SK-N-SH (cell line): ENCODE measurements at regions not wholly inside any gene's neighbourhood (a gene's known extent, or its start where the extent isn't known, plus 50 kb on each side); places are given as distances from the start of the nearest gene placed in this dataset.
"Not testable (repeated sequence)": the region's sequence is repeated elsewhere in the genome, so short reads cannot be mapped to it uniquely, and the experiment has no call there.

Source experiments
- CTCF ChIP-seq: fragments of 200-600 bp; sonication (generic); IDR thresholded peaks from 2 replicates; pipeline ENCODE4 v1.6.1; 2017; ENCODE audit warnings: antibody characterized with exemption, mild to moderate bottlenecking, moderate library complexity
- EP300 ChIP-seq, 2 experiments: IDR thresholded peaks; 2 replicates each; pipeline versions ENCODE4 v1.4.0 to v1.6.1; 2012; ENCODE audit warnings: borderline replicate concordance in 1 of 2, low read depth in 1 of 2, low read length in 1 of 2
- EZH2phosphoT487 ChIP-seq: fragments of 200-600 bp; sonication (generic); IDR thresholded peaks from 2 replicates; pipeline ENCODE4 v1.6.1; 2017; ENCODE audit warnings: low read depth, mixed run types, mild to moderate bottlenecking, antibody characterized with exemption, moderate library complexity, borderline replicate concordance
- FOSL2 ChIP-seq: IDR thresholded peaks from 2 replicates; pipeline ENCODE4 v1.4.0; 2012; ENCODE audit warnings: low read depth, mild to moderate bottlenecking, moderate library complexity, borderline replicate concordance
- MAX ChIP-seq: IDR thresholded peaks from 2 replicates; pipeline ENCODE4 v1.4.0; 2012; ENCODE audit warnings: low read depth
- POLR2AphosphoS5 ChIP-seq: IDR thresholded peaks from 2 replicates; pipeline ENCODE4 v1.6.1; 2012; ENCODE audit warnings: low read depth, low read length
- RFX5 ChIP-seq: IDR thresholded peaks from 2 replicates; pipeline ENCODE4 v1.6.1; 2012; ENCODE audit warnings: mild to moderate bottlenecking, improper control_type of control experiment, low read length
- SIN3A ChIP-seq: IDR thresholded peaks from 2 replicates; pipeline ENCODE4 v1.6.1; 2012; ENCODE audit warnings: low read depth, mild to moderate bottlenecking, low read length, moderate library complexity, borderline replicate concordance
- SMC3 ChIP-seq: IDR thresholded peaks from 2 replicates; pipeline ENCODE4 v1.6.1; 2012; ENCODE audit warnings: low read depth, low read length, improper control_type of control experiment
- TAF1 ChIP-seq: IDR thresholded peaks from 2 replicates; pipeline ENCODE4 v1.6.1; 2012; ENCODE audit warnings: low read depth, mild to moderate bottlenecking, low read length, moderate library complexity, borderline replicate concordance
- TCF12 ChIP-seq: IDR thresholded peaks from 2 replicates; pipeline ENCODE4 v1.4.0; 2012
- TEAD4 ChIP-seq: IDR thresholded peaks from 2 replicates; pipeline ENCODE4 v1.4.0; 2012; ENCODE audit warnings: mild to moderate bottlenecking, borderline replicate concordance; ENCODE audit not compliant: insufficient read depth
- USF2 ChIP-seq: fragments of 150-350 bp; IDR thresholded peaks from 2 replicates; pipeline ENCODE4 v1.6.1; 2017; ENCODE audit warnings: antibody characterized with exemption, low read length, low read depth, borderline replicate concordance

GRCh38 chr4:72213763-72214162 lies 182.0 kb downstream of the NPFFR2 start:
- not testable (repeated sequence) for TF ChIP-seq POLR2AphosphoS5; CTCF; MAX; USF2; FOSL2; RFX5; TAF1; TCF12; SIN3A; EZH2phosphoT487; EP300 (IDR thresholded peaks at IDR 0.05; ENCODE audit: borderline replicate concordance in 1 of 2, low read depth in 1 of 2, low read length in 1 of 2); SMC3; TEAD4
